Loucy (cell line): ENCODE measurements at regions not wholly inside any gene's neighbourhood (a gene's known extent, or its start where the extent isn't known, plus 50 kb on each side); places are given as distances from the start of the nearest gene placed in this dataset.

Experiments
- EZH2phosphoT487 ChIP-seq: fragments of 200-600 bp; IDR thresholded peaks from 2 replicates; pipeline ENCODE4 v1.6.1; 2018; ENCODE audit warnings: antibody characterized with exemption, mild to moderate bottlenecking, moderate library complexity, borderline replicate concordance
- TF ChIP-seq, protein P1 (sequence below): fragments of 200-600 bp; sonication (generic); conservative IDR thresholded peaks from 2 replicates; pipeline ENCODE4 v1.5.1; 2014; ENCODE audit warnings: mild to moderate bottlenecking, antibody characterized with exemption, low read length

DNA sequence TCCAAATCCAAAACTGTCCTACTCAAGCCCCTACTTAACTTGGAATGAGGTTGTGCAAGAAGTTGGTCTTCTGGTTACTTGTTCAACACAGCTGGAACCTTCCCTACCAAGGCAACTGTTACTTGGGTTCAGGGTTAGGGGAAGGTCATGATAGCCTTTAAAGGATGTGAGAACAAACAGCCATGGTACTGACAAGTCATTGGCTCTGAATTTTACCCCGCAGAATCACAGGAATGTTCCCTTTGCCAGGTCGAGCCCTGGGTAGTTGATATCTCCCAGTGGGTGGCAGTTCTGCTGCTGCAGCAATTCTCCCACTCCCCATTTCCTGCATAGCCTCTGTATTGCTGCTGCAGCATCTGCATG is 396.1 kb upstream of the MPDZ start:
- TF ChIP-seq, protein P1, sequence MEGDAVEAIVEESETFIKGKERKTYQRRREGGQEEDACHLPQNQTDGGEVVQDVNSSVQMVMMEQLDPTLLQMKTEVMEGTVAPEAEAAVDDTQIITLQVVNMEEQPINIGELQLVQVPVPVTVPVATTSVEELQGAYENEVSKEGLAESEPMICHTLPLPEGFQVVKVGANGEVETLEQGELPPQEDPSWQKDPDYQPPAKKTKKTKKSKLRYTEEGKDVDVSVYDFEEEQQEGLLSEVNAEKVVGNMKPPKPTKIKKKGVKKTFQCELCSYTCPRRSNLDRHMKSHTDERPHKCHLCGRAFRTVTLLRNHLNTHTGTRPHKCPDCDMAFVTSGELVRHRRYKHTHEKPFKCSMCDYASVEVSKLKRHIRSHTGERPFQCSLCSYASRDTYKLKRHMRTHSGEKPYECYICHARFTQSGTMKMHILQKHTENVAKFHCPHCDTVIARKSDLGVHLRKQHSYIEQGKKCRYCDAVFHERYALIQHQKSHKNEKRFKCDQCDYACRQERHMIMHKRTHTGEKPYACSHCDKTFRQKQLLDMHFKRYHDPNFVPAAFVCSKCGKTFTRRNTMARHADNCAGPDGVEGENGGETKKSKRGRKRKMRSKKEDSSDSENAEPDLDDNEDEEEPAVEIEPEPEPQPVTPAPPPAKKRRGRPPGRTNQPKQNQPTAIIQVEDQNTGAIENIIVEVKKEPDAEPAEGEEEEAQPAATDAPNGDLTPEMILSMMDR = no peak
- TF ChIP-seq EZH2phosphoT487 = no peak
